ENCODE measurements at regions not wholly inside any gene's neighbourhood (a gene's known extent, or its start where the extent isn't known, plus 50 kb on each side); places are given as distances from the start of the nearest gene placed in this dataset.
A peak's percentile ranks its signal among the peaks of the same experiment; 100 is the strongest.

GRCh38 chr1:204736836-204737235, 51.3 kb upstream of the LRRN2 start:
- peak; percentile 77 for DNase-seq

- no peak for DNase-seq
These were observed 53.0 kb upstream of the LRRN2 start for GRCh38 chr1:204738506-204738905.

GRCh38 chr1:204740354-204740753, 54.8 kb upstream of the LRRN2 start:
- DNase-seq: no peak

DNA sequence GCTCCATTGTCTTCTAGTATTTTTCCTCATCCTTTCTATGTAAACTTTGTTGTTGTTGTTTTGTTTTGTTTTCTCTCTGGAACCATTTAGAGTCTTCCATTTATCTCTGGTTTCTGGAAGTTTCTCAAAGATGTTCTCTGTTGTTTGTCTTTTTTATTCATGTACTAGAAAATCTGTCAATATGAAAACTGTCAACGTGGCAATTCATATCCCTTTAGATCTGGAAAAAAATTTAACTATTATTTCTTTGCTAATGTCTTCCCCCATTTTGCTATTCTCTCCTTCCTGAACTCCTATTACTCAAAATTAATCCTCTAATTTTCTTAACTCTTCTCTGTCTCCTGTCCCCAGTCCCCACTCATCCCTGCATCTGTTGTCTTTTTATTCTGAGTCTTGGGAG, 55.9 kb upstream of the LRRN2 start:
- no peak for DNase-seq

DNA sequence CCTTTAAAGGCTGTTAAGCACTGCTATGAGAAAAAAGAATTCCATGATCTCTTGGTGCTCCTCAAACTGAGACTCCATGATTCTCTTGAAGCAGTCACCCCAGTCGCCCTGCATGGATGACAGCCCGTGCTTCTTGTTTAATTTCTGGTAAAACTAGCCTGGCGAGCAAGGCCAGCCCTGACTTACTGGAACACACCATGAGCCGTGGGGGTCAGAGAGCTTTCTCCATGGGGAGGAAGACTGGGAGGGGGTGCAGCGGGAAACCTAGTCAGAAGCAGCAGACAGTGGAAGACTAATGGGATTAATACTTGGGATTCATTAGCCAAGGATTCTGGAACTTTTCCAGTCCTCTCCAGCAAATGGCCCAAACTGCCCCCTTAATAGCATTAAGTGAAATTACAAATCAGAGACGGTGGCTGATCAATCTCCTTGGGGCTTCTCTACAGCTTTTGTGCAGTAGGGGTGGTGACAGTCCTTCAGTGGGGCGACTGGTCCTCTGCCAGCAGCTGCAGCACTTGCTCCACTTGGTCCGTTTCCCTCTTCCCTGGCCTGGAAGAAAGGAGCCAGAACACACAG, 57.2 kb upstream of the LRRN2 start:
- DNase-seq: no peak

- peak; percentile 92 for DNase-seq
These were observed 58.7 kb upstream of the LRRN2 start for GRCh38 chr1:204744107-204744779.

DNA sequence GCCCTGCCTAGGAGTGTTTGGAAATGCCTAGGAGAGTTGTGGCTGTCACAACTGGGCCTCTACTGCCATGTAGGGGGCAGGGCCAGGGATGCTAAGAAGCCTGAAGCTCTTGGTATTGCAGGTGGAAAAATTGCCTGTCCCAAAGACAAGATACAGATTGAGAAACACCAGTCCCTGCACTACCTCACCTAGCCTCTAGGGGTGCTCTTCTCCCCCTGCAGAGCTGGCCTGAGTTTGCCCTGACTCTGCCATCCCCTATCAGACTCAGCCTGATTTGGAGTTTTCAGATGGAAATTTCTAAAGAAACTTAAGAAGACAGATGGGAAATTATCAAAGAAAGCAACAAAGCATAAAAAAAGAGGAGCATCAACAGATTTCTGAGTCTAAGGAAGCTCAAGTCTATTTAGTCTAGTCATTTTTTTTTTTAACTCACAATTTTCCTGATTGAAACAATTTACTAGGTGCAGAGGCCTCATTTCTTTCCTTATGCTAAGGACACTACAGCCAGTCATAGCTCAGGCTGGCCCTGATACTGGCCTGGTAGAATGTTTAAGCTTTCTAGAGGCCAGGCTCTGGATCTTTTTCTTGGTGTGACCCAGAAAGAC, 61.4 kb upstream of the LRRN2 start:
- DNase-seq: peak; percentile 70

- no peak for DNase-seq
These were observed 65.9 kb upstream of the LRRN2 start for GRCh38 chr1:204751480-204751879.

DNA sequence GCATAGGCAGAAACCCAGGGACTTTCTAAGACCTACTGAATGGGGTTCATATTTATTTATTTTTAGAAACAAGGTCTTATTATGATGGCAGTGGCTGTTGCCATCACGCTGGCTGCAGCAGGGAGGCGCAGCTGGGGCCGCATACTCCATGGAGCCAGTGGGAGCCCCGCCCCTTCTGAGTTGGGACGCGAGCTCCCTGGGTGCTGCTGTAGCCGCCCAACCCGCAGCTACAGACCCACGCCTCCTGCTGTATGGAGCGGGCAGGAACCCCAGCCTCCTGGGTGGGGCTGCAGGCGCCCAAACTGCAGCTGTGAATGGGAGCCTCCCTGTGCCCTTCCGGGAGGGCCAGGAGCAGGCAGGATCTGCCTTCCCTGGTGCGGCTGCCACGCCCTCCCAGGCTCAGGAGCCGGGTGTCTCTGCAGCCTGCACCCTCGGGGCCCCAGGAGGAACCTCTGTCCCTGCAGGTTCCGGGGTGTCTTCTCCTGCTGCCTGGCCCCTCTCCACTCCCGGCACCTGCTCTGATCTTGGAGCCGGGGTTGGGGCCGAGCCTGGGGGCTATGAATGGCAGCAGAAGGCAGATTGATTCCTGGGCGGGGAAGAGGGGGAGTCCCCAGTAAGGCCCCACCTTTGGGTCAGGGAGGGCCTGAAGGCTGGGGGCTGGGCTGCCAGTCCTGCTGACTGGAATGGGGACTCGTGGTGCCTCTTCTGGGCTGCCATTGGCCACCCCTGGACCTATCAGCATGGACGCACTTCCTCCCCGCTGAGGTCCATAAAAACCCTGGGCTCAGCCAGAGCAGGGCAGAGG, 66.5 kb upstream of the LRRN2 start:
- no peak for DNase-seq

- no peak for DNase-seq
These were observed 67.1 kb upstream of the LRRN2 start for GRCh38 chr1:204752688-204753040.

GRCh38 chr1:204754821-204755220, 69.3 kb upstream of the LRRN2 start:
- DNase-seq: no peak

- DNase-seq: no peak
These were observed 70.8 kb upstream of the LRRN2 start for GRCh38 chr1:204756349-204756748.

- no peak for DNase-seq
These were observed 71.3 kb upstream of the LRRN2 start for GRCh38 chr1:204756811-204757210.

GRCh38 chr1:204758601-204759000, 73.1 kb upstream of the LRRN2 start:
- DNase-seq: no peak

- DNase-seq: no peak
These were observed 74.8 kb upstream of the LRRN2 start for GRCh38 chr1:204760350-204760749.

DNA sequence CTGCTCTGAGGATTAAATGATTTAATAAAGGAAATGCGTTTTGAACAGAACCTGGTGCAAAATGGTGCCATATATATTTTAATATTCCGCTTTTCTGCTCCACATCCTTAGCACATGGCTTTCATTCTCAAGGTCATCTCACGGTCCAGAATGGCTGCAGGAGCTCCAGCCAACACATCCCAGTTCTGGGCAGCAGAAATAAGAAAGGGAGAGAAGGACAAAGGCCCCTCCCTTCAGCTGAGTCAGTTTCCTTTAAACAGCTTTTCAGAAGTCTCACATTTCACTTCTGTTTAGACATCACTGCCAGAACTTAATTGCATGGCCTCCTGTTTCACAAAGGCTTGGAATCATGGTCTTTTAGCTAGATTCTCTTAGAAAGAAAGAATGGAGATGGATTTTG, 75.2 kb upstream of the LRRN2 start:
- DNase-seq: no peak

GRCh38 chr1:204763773-204764427, 78.4 kb upstream of the LRRN2 start:
- peak; percentile 79 for DNase-seq

DNA sequence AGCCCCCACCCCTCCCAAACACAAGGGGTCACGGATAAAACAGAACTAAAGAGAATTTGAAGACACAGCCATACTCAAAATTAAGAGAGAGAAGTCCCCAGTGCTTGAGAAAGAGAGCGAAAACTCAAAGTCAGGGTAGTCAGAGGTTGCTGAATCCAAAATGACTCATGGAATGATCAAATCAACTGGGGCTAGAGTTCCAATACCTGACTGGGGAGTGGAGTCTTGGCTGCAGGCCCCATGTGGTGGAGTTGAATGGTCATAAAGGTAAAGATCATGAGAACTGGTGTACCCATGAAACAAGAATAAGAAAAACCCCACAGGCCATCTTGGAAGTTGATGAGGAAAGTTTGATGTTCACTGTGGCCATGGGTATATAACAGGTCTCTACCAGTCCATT, 84.5 kb upstream of the LRRN2 start:
- no peak for DNase-seq

DNA sequence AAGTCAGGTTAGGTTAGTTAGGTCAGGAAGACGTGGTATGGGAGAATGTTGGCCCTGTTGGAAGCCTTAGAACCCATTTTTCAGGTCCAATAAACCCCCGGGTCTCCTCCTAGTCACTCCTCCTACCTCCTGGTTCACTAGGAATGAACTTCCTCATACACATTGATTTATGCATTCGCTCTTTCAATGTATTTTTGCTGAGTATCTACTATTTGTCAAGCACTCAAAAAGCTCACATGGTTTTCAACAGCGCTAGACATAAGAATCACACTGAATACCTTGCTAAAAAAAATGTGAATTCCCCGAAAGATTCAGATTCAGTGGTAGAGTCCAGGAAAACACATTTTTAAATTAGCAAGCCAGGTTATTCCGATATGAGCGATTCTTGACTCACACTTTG, 85.8 kb upstream of the LRRN2 start:
- DNase-seq: no peak

DNA sequence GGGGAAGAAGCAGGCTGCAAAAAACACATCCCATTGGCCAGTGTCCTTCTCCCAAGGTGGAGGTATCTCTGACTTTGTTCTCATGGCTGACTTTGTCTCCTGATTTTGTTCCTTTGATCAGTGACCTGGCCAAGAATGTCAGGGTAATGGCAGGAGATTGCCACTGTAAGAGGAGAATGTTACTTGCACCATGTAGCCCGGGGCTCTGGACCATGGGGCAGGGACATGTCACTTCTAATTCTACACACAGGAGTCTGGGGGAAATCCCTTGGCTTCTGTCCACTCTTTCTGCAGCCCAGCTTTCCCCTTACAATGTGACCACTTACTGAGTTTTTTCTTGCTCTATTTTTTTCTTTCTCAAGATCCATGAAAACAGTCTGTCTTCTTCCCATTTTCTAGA, 87.7 kb upstream of the LRRN2 start:
- DNase-seq: no peak

- DNase-seq: no peak
These were observed 90.0 kb upstream of the LRRN2 start for GRCh38 chr1:204775546-204775945.

DNA sequence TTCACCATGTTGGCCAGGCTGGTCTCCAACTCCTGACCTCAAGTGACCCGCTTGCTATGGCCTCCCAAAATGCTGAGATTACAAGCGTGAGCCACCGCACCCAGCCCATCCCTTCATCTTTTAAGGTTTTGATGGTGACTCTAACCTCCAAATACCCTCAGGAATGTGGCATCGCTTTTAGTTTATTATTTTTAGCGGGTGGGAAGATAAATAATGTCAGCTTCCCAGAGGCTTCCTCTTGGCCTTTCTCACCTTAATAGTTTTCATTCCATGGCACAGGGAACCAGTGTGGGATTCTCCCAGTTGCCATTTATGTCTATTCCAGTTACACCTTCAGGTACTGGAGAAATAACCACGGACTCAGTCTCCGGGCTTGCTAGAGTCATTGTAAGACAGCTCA, 92.1 kb upstream of the LRRN2 start:
- no peak for DNase-seq

DNA sequence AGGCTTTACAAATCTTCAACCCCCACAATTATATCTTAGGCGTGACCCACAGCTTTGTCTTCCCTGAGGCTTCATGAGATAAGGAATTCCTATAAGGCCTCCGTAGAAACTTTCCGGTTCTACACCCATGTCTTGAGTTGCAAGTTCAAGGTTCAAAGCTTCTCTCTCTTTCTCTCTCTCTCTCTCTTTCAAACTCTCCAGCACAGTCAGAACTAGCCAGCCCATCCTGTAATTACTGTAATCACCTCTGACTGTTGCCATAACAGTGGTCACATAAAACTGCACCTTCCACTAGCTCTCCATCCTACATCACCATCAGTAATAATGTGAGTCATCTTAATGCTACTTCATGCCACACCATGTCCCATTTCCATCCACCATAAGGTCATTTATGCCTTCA, 90.0 kb upstream of the NFASC start:
- no peak for DNase-seq
